ENCODE measurements at regions not wholly inside any gene's neighbourhood (a gene's known extent, or its start where the extent isn't known, plus 50 kb on each side); places are given as distances from the start of the nearest gene placed in this dataset.

DNA sequence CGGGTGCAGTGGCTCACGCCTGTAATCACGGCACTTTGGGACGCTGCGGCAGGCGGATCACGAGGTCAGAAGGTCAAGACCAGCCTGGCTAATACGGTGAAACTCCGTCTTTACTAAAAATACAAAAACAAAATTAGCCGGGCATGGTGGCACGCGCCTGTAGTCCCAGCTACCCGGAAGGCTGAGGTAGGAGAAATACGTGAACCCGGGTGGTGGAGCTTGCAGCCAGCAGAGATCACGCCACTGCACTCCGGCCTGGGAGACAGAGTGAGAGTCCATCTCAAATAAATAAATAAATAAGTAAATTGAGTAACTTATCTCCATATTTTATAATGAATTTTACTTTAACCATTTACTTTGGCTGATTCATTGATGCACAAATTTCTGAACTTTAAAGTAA is 1913.3 kb downstream of the PCDH7 start:
- no peak for TF ChIP-seq CTCF (IDR thresholded peaks at IDR 0.05; ENCODE audit: low read depth, low read length, missing control alignments)

DNA sequence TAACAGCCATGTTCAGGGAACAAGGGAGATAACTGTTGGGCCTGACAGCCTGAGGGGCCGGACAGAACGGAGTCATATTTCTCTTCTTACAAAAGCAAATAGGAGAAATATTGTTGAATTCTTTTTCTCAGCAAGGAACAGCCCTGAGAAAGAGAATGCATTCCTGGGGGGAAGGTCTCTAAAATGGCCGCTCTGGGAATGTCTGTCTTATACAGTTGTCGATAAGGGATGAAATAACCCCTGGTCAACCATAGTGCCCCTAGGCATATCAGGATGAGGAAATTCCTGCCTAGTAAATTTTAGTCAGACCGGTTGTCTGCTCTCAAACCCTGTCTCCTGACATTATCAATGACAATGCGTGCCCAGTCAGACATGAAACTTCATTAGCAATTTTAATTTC is 1925.5 kb downstream of the PCDH7 start:
- no peak for DNase-seq (ENCODE audit: extremely low read depth, low read depth)
- no peak for TF ChIP-seq CTCF (IDR thresholded peaks at IDR 0.05; ENCODE audit: low read depth, low read length, missing control alignments)
- no peak overlapping the region for H3K4me3 ChIP-seq (replicated peaks; ENCODE audit: low read depth, low read length)

More for the DNA sequence above, 1913.3 kb downstream of the PCDH7 start:
- H3K4me3 ChIP-seq (replicated peaks; ENCODE audit: low read depth, low read length) = no peak overlapping the region
- DNase-seq (ENCODE audit: extremely low read depth, low read depth) = no peak

DNA sequence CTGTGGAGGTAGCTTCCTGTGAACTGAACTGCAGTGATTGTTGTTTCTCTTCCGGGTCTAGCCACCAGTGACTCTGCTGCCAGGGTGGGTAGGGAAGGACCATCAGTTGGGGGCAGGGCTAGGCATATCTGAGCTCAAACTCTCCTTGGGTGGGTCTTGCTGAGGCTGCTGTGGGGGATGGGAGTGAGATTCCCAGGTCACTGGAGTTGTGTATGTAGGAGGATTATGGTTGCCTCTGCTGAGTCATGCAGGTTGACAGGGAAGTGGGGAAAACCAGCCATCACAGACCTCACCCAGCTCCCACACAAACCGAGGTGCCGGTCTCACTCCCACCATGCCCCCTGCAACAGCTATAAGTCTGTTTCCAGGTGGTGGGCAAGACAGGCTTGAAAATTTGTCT is 1937.8 kb downstream of the PCDH7 start:
- no peak for TF ChIP-seq CTCF (IDR thresholded peaks at IDR 0.05; ENCODE audit: low read depth, low read length, missing control alignments)
- DNase-seq (ENCODE audit: extremely low read depth, low read depth) = no peak

DNA sequence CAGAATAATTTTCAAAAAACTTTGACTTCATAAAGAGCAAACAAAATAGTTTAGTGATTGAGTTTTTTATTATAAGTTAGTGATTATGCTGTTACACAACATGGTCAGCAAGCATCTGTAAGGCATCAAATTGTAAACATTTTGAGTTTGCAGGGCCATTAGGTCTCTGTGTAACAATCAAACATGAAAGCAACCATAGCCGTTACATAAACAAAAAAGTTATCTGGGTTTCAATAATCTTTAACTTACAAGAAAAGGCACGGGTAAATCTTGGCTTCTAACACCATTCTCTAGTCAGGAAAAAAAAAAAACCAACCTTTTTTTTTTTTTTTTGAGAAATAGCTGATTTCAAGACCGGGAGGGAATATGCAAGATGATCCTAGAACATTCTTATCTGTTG is 1941.1 kb downstream of the PCDH7 start:
- no peak for TF ChIP-seq CTCF (IDR thresholded peaks at IDR 0.05; ENCODE audit: low read depth, low read length, missing control alignments)
- H3K4me3 ChIP-seq (replicated peaks; ENCODE audit: low read depth, low read length) = no peak overlapping the region
- no peak for DNase-seq (ENCODE audit: extremely low read depth, low read depth)

More for the DNA sequence above, 1937.8 kb downstream of the PCDH7 start:
- no peak overlapping the region for H3K4me3 ChIP-seq (replicated peaks; ENCODE audit: low read depth, low read length)

GRCh38 chr4:32662803-32663202 is 1942.6 kb downstream of the PCDH7 start:
- no peak for DNase-seq (ENCODE audit: extremely low read depth, low read depth)
- H3K4me3 ChIP-seq (replicated peaks; ENCODE audit: low read depth, low read length) = no peak overlapping the region
- TF ChIP-seq CTCF (IDR thresholded peaks at IDR 0.05; ENCODE audit: low read depth, low read length, missing control alignments) = no peak

- H3K4me3 ChIP-seq (replicated peaks; ENCODE audit: low read depth, low read length) = no peak overlapping the region
- DNase-seq (ENCODE audit: extremely low read depth, low read depth) = no peak
- TF ChIP-seq CTCF (IDR thresholded peaks at IDR 0.05; ENCODE audit: low read depth, low read length, missing control alignments) = no peak
These were observed 1952.2 kb downstream of the PCDH7 start for GRCh38 chr4:32672359-32672758.

DNA sequence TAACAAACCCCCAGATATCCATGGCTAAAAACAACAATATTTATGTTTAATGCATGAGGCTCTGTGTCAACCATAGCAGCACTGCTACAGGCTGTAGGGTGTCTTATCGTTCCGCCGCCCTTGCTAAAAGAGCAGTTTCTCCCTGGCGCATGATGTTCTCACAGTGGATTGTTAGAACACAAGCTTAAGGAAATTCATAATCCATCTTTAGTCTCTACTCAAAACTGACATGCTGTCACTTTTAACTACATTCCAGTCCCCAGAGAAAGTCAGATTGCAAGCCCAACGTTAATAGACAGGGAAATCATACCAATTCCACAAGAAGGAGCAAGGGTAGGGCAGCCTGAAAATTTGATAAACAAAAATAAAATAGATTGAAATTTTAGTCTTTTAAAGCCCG is 1960.8 kb downstream of the PCDH7 start:
- DNase-seq (ENCODE audit: extremely low read depth, low read depth) = no peak
- TF ChIP-seq CTCF (IDR thresholded peaks at IDR 0.05; ENCODE audit: low read depth, low read length, missing control alignments) = no peak
- H3K4me3 ChIP-seq (replicated peaks; ENCODE audit: low read depth, low read length) = no peak overlapping the region

All from HFF-Myc (cell line).